Thyroid gland (tissue), 4 donors: ENCODE measurements at regions not wholly inside any gene's neighbourhood (a gene's known extent, or its start where the extent isn't known, plus 50 kb on each side); places are given as distances from the start of the nearest gene placed in this dataset.

Experiments used
- DNase-seq, 2 donors: peaks; one replicate each; pipeline ENCODE4 v3.0.0-alpha.2; 2019
- H3K27ac ChIP-seq, 3 donors: fragments of 200-600 bp; sonication (generic); 1 replicate in 2 of 3; 2 replicates in 1 of 3; pipeline ENCODE4 v1.5.1; 2016 to 2019; ENCODE audit warnings: mild to moderate bottlenecking in 1 of 3, moderate library complexity in 1 of 3
- H3K27me3 ChIP-seq: fragments of 200-600 bp; sonication (generic); one replicate; pipeline ENCODE4 v1.5.1; 2019
- H3K36me3 ChIP-seq, 2 donors: fragments of 200-600 bp; sonication (generic); one replicate each; pipeline ENCODE4 v1.5.1; 2016 to 2019
- H3K4me1 ChIP-seq, 2 donors: fragments of 200-600 bp; sonication (generic); one replicate each; pipeline ENCODE4 v1.5.1; 2017 to 2019
- H3K4me3 ChIP-seq, 3 donors: fragments of 200-600 bp; sonication (generic); replicated peaks in 1 of 3; 1 replicate in 2 of 3; 2 replicates in 1 of 3; pipeline ENCODE4 v1.5.1; 2016; ENCODE audit warnings: mild to moderate bottlenecking in 1 of 3
- H3K9me3 ChIP-seq: fragments of 200-600 bp; sonication (generic); one replicate; pipeline ENCODE4 v1.5.1; 2017
- CTCF ChIP-seq, 6 experiments: fragments of 200-600 bp in 3 of 6; fragments of 450-650 bp in 3 of 6; sonication (generic) in 3 of 6; IDR thresholded peaks; one replicate each; pipeline ENCODE4 v1.5.1; 2016 to 2019; ENCODE audit warnings: antibody characterized with exemption in 6 of 6, mild to moderate bottlenecking in 2 of 6, inconsistent platforms in 1 of 6, moderate library complexity in 1 of 6
- POLR2A ChIP-seq, 2 donors: fragments of 450-650 bp; IDR thresholded peaks; one replicate each; pipeline ENCODE4 v1.6.1; 2017; ENCODE audit warnings: antibody characterized with exemption in 2 of 2, mild to moderate bottlenecking in 2 of 2, moderate library complexity in 1 of 2
- WGBS, 2 donors: methylation state at CpG; one replicate each; pipeline ENCODE4 v1.1.5; 2017; 5-methylcytosine and 5-hydroxymethylcytosine counted together
- intact Hi-C: fragments of 100-400 bp; cut with DNase I; formaldehyde crosslinking; loops from one replicate; pipeline ENCODE4 v1.15.1; 2023

DNA sequence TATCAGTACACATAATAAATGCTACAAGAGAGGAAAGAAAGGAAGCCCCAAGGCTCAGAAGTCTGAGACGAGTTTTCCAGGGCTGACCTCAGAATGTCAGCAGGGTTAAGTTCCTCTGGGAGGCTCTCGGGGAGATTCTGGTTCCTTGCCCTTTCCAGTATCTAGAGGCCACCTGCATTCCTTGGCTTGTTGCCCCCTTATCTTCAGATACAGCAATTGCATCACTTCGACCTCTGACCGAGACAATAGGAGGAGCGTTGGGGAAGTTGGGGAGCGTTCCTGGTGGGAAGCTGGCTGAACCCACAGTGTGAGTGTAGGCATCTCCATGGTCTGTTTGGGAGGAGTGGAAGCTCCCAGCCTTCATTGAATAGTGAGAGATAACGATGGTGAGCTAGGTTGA lies 72.0 kb upstream of the MTPN start:
- Histone ChIP-seq H3K36me3 (no peaks in the 10 kb centered on the region), H3K9me3 (no peaks in the 10 kb centered on the region), H3K27me3 (no peaks in the 10 kb centered on the region), H3K27ac (no peak overlapping the region), H3K4me1 (no peaks in the 10 kb centered on the region), H3K4me3 (no peak overlapping the region)
- intact Hi-C loops, result no loop called here
- no peak for TF ChIP-seq CTCF (IDR thresholded peaks at IDR 0.05)
- WGBS, 2 donors, result 87 to 88% methylated on average over 7 of the region's 7 CpGs
- no peak for DNase-seq

DNA sequence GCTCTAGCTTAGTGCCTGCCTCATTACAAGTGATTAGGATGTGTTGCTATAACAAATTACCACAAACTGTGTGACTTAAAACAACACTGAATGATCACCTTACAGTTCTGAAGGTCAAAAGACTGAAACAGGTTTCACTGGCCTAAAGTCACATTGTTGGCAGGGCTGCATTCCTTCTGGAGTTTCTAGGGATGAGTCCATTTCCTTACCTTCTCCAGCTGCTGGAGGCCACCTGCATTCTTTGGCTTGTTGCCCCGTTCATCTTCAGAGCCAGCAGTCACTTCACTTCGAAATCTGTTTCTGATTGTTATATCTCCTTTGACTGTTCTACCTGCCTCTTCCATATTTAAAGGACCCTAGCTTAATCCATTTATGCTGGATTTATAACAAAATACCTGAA lies 69.4 kb upstream of the MTPN start:
- TF ChIP-seq POLR2A (IDR thresholded peaks at IDR 0.05) (no peak), CTCF (IDR thresholded peaks at IDR 0.05) (no peak)
- no peak for DNase-seq
- H3K36me3 ChIP-seq, result no peaks in the 10 kb centered on the region
- intact Hi-C loops, result no loop called here
- H3K27ac ChIP-seq, result no peak overlapping the region
- no peak overlapping the region for H3K4me3 ChIP-seq
- 71 to 77% methylated on average over 2 of the region's 2 CpGs for WGBS, 2 donors
- H3K4me1 ChIP-seq, result no peaks in the 10 kb centered on the region
- H3K27me3 ChIP-seq, result no peaks in the 10 kb centered on the region
- H3K9me3 ChIP-seq, result no peaks in the 10 kb centered on the region

GRCh38 chr7:136045992-136046391 lies 68.8 kb upstream of the MTPN start:
- TF ChIP-seq POLR2A (IDR thresholded peaks at IDR 0.05) (no peak), CTCF (IDR thresholded peaks at IDR 0.05) (no peak)
- peak; percentile 20 to 26 for DNase-seq
- no peaks in the 10 kb centered on the region for H3K27me3 ChIP-seq
- WGBS, 2 donors, result 87 to 92% methylated on average over 1 of the region's 1 CpG
- no peak overlapping the region for H3K4me3 ChIP-seq
- intact Hi-C loops, result no loop called here
- H3K9me3 ChIP-seq, result no peaks in the 10 kb centered on the region
- no peaks in the 10 kb centered on the region for H3K4me1 ChIP-seq
- no peaks in the 10 kb centered on the region for H3K36me3 ChIP-seq
- H3K27ac ChIP-seq, result no peak overlapping the region

- Histone ChIP-seq H3K4me3 (no peak overlapping the region), H3K27ac (no peak overlapping the region), H3K36me3 (no peaks in the 10 kb centered on the region), H3K9me3 (no peaks in the 10 kb centered on the region), H3K27me3 (no peaks in the 10 kb centered on the region), H3K4me1 (peaks cover under 1 to 4% of the 10 kb centered on the region in 2 donors)
- WGBS, 2 donors, result 92 to 93% methylated on average over 3 of the region's 3 CpGs
- DNase-seq, result no peak
- TF ChIP-seq POLR2A (IDR thresholded peaks at IDR 0.05) (no peak), CTCF (IDR thresholded peaks at IDR 0.05) (no peak)
- intact Hi-C loops, result no loop called here
Observed at GRCh38 chr7:136045181-136045580, 68.0 kb upstream of the MTPN start.

DNA sequence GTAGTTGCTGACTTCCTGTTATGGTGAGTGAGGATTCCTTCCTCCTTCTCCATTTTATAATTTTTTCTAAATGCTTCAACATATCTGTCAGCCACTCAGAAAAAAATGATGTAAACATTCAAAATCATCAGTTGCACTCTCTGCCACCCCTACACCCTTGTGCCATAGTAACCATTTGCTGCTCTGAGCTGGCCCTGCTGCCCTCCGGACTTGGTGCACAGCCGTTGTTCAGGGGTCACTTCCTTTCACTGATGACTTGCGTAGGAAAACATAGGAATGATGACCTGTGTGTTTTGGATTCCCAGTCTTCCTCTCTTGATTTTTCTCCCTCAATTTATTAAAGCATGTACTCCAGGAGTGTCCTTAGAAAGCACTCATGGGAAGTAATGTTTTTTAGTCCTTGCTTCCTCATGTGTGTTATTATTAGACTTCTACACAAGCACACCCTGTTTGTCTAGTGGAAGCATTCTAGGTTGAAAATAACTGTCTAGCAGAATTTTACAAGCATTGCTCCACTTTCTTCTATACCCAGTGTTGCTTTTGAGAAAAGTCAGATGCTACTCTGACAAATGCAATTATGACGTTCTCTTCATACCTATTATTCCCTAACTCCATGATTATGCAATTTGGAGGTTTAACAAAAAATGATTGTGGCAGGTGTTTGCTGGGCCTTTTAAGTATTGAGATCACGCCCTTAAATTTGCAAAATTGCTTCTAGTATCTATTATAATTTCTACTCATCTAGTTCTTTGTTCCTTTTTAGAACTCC lies 62.6 kb upstream of the MTPN start:
- Histone ChIP-seq H3K36me3 (no peaks in the 10 kb centered on the region), H3K27ac (peak overlapping the region in 2 of 3 donors; percentile 25 to 32), H3K4me3 (no peak overlapping the region), H3K4me1 (peaks cover 14 to 15% of the 10 kb centered on the region in 2 donors), H3K27me3 (no peaks in the 10 kb centered on the region), H3K9me3 (no peaks in the 10 kb centered on the region)
- TF ChIP-seq POLR2A (IDR thresholded peaks at IDR 0.05) (no peak), CTCF (IDR thresholded peaks at IDR 0.05) (peak in 1 of 6 experiments; percentile 9)
- WGBS, 2 donors, result 32 to 37% methylated on average over 5 of the region's 5 CpGs
- intact Hi-C loops, result no loop called here
- DNase-seq, result no peak
